ENCODE measurements at regions not wholly inside any gene's neighbourhood (a gene's known extent, or its start where the extent isn't known, plus 50 kb on each side); places are given as distances from the start of the nearest gene placed in this dataset.

GRCh38 chr4:122005064-122005755 is 53.4 kb upstream of the TRPC3 start:
- Histone ChIP-seq H3K9me3 (replicated peaks in 1 of 11) (no peaks in the 10 kb centered on the region), H3K4me1 (peaks cover 0 to 11% (median 0%) of the 10 kb centered on the region in 10 experiments; a peak in 3 of 20 replicates), H3K27ac (no peak overlapping the region), H3K27me3 (no peaks in the 10 kb centered on the region), H3K4me2 (no peak overlapping the region), H3K36me3 (no peaks in the 10 kb centered on the region), H3K9ac (no peak overlapping the region), H3K4me3 (no peak overlapping the region), H4K20me1 (no peaks in the 10 kb centered on the region)
- no peak for TF ChIP-seq Cebpa-rat (IDR thresholded peaks at IDR 0.05)

- Histone ChIP-seq H3K9me3 (replicated peaks in 1 of 11) (no peaks in the 10 kb centered on the region), H3K4me1 (peaks cover 0 to 3% (median 0%) of the 10 kb centered on the region in 10 experiments; a peak in 2 of 20 replicates), H4K20me1 (no peaks in the 10 kb centered on the region), H3K36me3 (no peaks in the 10 kb centered on the region), H3K4me3 (no peak overlapping the region), H3K27ac (no peak overlapping the region), H3K27me3 (no peaks in the 10 kb centered on the region), H3K4me2 (no peak overlapping the region), H3K9ac (no peak overlapping the region)
- TF ChIP-seq Cebpa-rat (IDR thresholded peaks at IDR 0.05), result no peak
Observed at GRCh38 chr4:122003335-122003734, 51.5 kb upstream of the TRPC3 start.

Measured in BLaER1 treated with 17β-estradiol and CSF1 and Interleukin-3, amounts not matched to agents 10 nM and 100 nM (cell line).